ENCODE measurements at regions not wholly inside any gene's neighbourhood (a gene's known extent, or its start where the extent isn't known, plus 50 kb on each side); places are given as distances from the start of the nearest gene placed in this dataset.

DNA sequence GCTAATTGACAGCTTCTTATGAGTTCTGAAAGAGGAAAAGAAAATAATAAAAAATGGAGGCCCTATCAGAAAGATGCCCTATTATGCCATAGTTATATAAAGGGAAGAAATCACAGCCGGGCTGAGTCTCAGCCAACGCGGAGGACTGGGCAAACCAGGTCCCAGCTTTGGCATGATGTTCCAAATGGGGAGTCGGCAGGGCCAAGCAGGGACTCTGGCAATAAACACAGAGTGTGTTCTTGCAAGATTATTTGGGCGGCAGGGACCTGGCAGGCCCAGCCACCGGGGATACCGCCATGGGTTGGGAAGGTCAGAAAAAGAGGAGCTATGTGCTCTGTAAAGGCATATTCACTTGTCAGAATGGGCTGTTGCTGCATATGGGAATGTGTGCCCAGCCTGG is 694.9 kb downstream of the BCL11A start (continued):
- TF ChIP-seq NRF1 (IDR thresholded peaks at IDR 0.05; ENCODE audit: low read depth, low read length): no peak

DNA sequence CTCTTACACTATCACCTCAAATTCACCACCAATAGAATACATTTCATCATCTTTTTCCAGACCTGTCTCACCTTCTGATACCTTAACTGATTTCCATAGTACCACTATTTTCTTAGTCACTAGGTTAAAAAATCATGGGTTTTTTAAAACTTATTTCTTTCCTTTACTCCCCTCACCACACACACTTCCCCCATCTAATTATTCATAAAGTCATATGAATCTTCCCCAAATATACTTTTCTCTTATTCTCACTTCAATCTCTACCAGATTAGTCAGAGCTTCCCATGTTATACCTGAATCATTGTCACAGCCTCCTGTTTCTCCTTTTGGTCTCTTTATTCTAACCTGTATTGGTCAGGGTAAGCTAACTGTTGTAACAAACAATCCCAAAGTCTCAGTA is 696.3 kb downstream of the BCL11A start:
- Histone ChIP-seq H2BK120ac (replicated peaks; ENCODE audit: low read depth, low read length) (no peak overlapping the region), H3K27ac (ENCODE audit: low read depth, low read length) (no peak overlapping the region), H3K14ac (ENCODE audit: insufficient read length) (no peak overlapping the region), H3K79me2 (ENCODE audit: control insufficient read depth in 1 of 2, insufficient read depth in 2 of 2, low read length in 2 of 2) (no peaks in the 10 kb centered on the region), H3K4me2 (ENCODE audit: insufficient read depth in 1 of 2, low read depth in 2 of 2, low read length in 2 of 2) (no peak overlapping the region), H3K4me1 (replicated peaks in 1 of 4; ENCODE audit: control insufficient read depth in 3 of 4, insufficient read depth in 4 of 4, low read length in 3 of 4) (no peaks in the 10 kb centered on the region), H2AFZ (ENCODE audit: low read length) (no peak overlapping the region), H2BK12ac (ENCODE audit: low read depth, low read length) (no peak overlapping the region), H2BK20ac (ENCODE audit: low read length) (no peak overlapping the region), H4K5ac (ENCODE audit: insufficient read length, low read depth, low read length) (no peak overlapping the region), H3K23ac (ENCODE audit: insufficient read length) (no peak overlapping the region), H3K79me1 (ENCODE audit: low read depth, low read length) (no peaks in the 10 kb centered on the region), H4K91ac (replicated peaks; ENCODE audit: insufficient read length, low read length) (no peak overlapping the region), H2AK5ac (ENCODE audit: low read depth, low read length) (no peak overlapping the region), H2BK5ac (ENCODE audit: low read depth, low read length) (no peak overlapping the region), H3K18ac (ENCODE audit: extremely low read depth, low read length) (no peak overlapping the region), H3K4ac (replicated peaks; ENCODE audit: insufficient read length, low read depth, low read length) (no peak overlapping the region), H4K20me1 (replicated peaks in 1 of 2; ENCODE audit: control insufficient read depth in 1 of 2, insufficient read depth in 2 of 2, low read length in 2 of 2) (no peaks in the 10 kb centered on the region), H2BK15ac (ENCODE audit: low read length) (no peak overlapping the region), H3K4me3 (ENCODE audit: extremely low read depth in 1 of 4, insufficient read depth in 2 of 4, low read depth in 3 of 4, low read length in 4 of 4) (no peak overlapping the region), H3K27me3 (replicated peaks in 1 of 4; ENCODE audit: control insufficient read depth in 3 of 4, extremely low read depth in 1 of 4, insufficient read depth in 3 of 4, low read length in 3 of 4) (no peaks in the 10 kb centered on the region), H3K56ac (replicated peaks; ENCODE audit: insufficient read length, low read depth, low read length) (no peak overlapping the region), H3K36me3 (ENCODE audit: control insufficient read depth in 2 of 4, insufficient read depth in 4 of 4, low read length in 3 of 4) (no peaks in the 10 kb centered on the region), H3K9me3 (ENCODE audit: insufficient read depth in 2 of 2, low read depth in 1 of 2, low read length in 1 of 2) (peaks cover 7 to 11% of the 10 kb centered on the region in 2 experiments; a peak in 3 of 4 replicates), H3K9ac (replicated peaks in 1 of 4; ENCODE audit: extremely low read depth in 1 of 4, low read depth in 3 of 4, low read length in 3 of 4) (no peak overlapping the region), H4K8ac (ENCODE audit: extremely low read depth, insufficient read depth, low read length) (no peak overlapping the region), H3K23me2 (ENCODE audit: low read depth, low read length) (no peaks in the 10 kb centered on the region)
- DNase-seq (ENCODE audit: low read depth in 1 of 2, low spot score in 2 of 2) (no peak), FAIRE-seq (no peak)
- TF ChIP-seq CHD2 (IDR thresholded peaks at IDR 0.05; ENCODE audit: low read length) (no peak), KDM5A (IDR thresholded peaks at IDR 0.05; ENCODE audit: low read length) (no peak)
- POLR2A ChIA-PET (ENCODE audit: partially characterized antibody): no interaction called here
- CTCF ChIA-PET (ENCODE audit: partially characterized antibody): interaction anchor here (0.9 to 1.0 kb wide), 2 partner anchors 9 to 832 kb away, joined by 3 to 4 read pairs; no protein-coding TSS in a partner anchor
